NT2/D1 (cell line): ENCODE measurements at regions not wholly inside any gene's neighbourhood (a gene's known extent, or its start where the extent isn't known, plus 50 kb on each side); places are given as distances from the start of the nearest gene placed in this dataset.

Experiments
- DNase-seq: peaks from one replicate; pipeline ENCODE4 v3.0.0-alpha.2; 2011; ENCODE audit warnings: low read depth, low spot score
- H3K27me3 ChIP-seq: 2 replicates; pipeline ENCODE4 v1.6.0; 2011; ENCODE audit warnings: mild to moderate bottlenecking; ENCODE audit not compliant: insufficient read length, insufficient read depth
- H3K36me3 ChIP-seq: 2 replicates; pipeline ENCODE4 v1.6.1; 2011; ENCODE audit warnings: mild to moderate bottlenecking, low read length, mixed read lengths; ENCODE audit not compliant: insufficient read depth, insufficient read length
- H3K4me1 ChIP-seq: 2 replicates; pipeline ENCODE4 v1.5.1; 2011; ENCODE audit not compliant: insufficient read depth, insufficient read length
- H3K4me3 ChIP-seq: 2 replicates; pipeline ENCODE4 v1.5.1; 2011; ENCODE audit warnings: low read depth; ENCODE audit not compliant: insufficient read length
- H3K9ac ChIP-seq: 2 replicates; pipeline ENCODE4 v1.6.0; 2011; ENCODE audit warnings: low read depth; ENCODE audit not compliant: insufficient read length
- H3K9me3 ChIP-seq: 2 replicates; pipeline ENCODE4 v1.5.1; 2011; ENCODE audit warnings: mild to moderate bottlenecking, low read length; ENCODE audit not compliant: insufficient read depth
- SUZ12 ChIP-seq: IDR thresholded peaks from 2 replicates; pipeline ENCODE4 v1.6.1; 2011; ENCODE audit not compliant: insufficient read length, insufficient read depth; ENCODE audit errors: extremely low read depth
- YY1 ChIP-seq: IDR thresholded peaks from 2 replicates; pipeline ENCODE4 v1.6.1; 2011; ENCODE audit not compliant: insufficient read length, insufficient read depth
- ZNF274 ChIP-seq: IDR thresholded peaks from 2 replicates; pipeline ENCODE4 v1.6.1; 2011; ENCODE audit warnings: mild to moderate bottlenecking, low read depth, low read length

- H3K9me3 ChIP-seq: no peaks in the 10 kb centered on the region
- TF ChIP-seq SUZ12: no peak
- H3K4me3 ChIP-seq: no peak overlapping the region
- H3K27me3 ChIP-seq: no peaks in the 10 kb centered on the region
- no peak for DNase-seq
- no peak overlapping the region for H3K9ac ChIP-seq
- no peaks in the 10 kb centered on the region for H3K36me3 ChIP-seq
- no peaks in the 10 kb centered on the region for H3K4me1 ChIP-seq
Measured at GRCh38 chr4:119933606-119934005, 133.0 kb downstream of the MAD2L1 start.

- Histone ChIP-seq H3K4me3 (no peak overlapping the region), H3K4me1 (no peaks in the 10 kb centered on the region), H3K9me3 (no peaks in the 10 kb centered on the region), H3K27me3 (no peaks in the 10 kb centered on the region), H3K36me3 (no peaks in the 10 kb centered on the region), H3K9ac (no peak overlapping the region)
- no peak for TF ChIP-seq YY1
- no peak for TF ChIP-seq ZNF274
- no peak for TF ChIP-seq SUZ12
- no peak for DNase-seq
Measured at GRCh38 chr4:119932277-119932676, 134.4 kb downstream of the MAD2L1 start.

DNA sequence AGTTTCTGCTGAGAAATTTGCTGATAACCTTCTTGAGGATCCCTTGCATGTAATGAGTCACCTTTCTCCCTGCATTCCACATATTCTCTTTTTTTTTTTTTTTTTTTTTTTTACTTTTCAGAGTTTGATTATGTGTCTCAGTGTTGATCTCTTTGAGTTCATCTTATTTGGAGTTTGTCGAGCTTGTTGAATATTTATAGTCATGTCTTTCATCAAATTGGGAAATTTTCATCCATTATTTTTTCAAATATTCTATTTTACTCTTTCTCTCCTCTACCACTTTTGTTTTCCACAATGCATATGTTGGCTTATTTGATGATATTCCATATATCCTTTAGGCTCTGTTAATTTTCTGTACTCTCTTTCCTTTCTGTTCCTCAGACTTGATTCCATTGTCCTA, 136.1 kb downstream of the MAD2L1 start:
- Histone ChIP-seq H3K9me3 (no peaks in the 10 kb centered on the region), H3K36me3 (no peaks in the 10 kb centered on the region), H3K9ac (no peak overlapping the region), H3K4me1 (no peaks in the 10 kb centered on the region), H3K4me3 (no peak overlapping the region), H3K27me3 (no peaks in the 10 kb centered on the region)
- TF ChIP-seq SUZ12 (no peak), YY1 (no peak), ZNF274 (no peak)
- DNase-seq: no peak

- Histone ChIP-seq H3K9ac (no peak overlapping the region), H3K4me3 (no peak overlapping the region)
- TF ChIP-seq ZNF274 (no peak), SUZ12 (no peak), YY1 (no peak)
Measured at GRCh38 chr4:119921830-119922229, 144.8 kb downstream of the MAD2L1 start.

GRCh38 chr4:119906277-119906676, 160.4 kb downstream of the MAD2L1 start:
- TF ChIP-seq SUZ12 (no peak), YY1 (no peak), ZNF274 (no peak)

More at GRCh38 chr4:119921830-119922229, 144.8 kb downstream of the MAD2L1 start:
- no peaks in the 10 kb centered on the region for H3K36me3 ChIP-seq
- H3K27me3 ChIP-seq: no peaks in the 10 kb centered on the region
- no peak for DNase-seq
- H3K9me3 ChIP-seq: no peaks in the 10 kb centered on the region
- no peaks in the 10 kb centered on the region for H3K4me1 ChIP-seq

DNA sequence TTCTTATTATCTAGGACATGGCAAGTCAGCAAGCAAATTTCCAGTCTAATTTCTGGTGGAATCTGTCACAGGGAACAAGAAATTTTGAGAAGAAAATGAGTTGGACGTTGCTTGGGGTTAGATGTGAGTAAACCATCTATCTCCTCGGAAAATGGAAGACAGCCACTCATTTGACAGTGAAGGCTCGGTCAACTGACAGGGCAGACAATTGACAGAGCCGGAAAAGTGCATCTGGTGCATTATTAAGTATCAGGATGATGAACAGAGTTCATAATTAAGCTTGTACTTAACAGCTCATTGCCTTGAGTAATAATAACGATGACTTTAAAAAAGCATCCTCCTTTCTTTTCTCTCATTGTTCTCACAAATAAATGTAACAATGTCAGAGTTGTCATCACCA, 168.4 kb downstream of the MAD2L1 start:
- Histone ChIP-seq H3K4me1 (no peaks in the 10 kb centered on the region), H3K4me3 (no peak overlapping the region), H3K36me3 (no peaks in the 10 kb centered on the region), H3K9ac (no peak overlapping the region), H3K27me3 (no peaks in the 10 kb centered on the region), H3K9me3 (no peaks in the 10 kb centered on the region)
- TF ChIP-seq ZNF274 (no peak), YY1 (no peak), SUZ12 (no peak)
- no peak for DNase-seq

More at GRCh38 chr4:119906277-119906676, 160.4 kb downstream of the MAD2L1 start:
- no peaks in the 10 kb centered on the region for H3K9me3 ChIP-seq
- no peaks in the 10 kb centered on the region for H3K27me3 ChIP-seq
- H3K36me3 ChIP-seq: no peaks in the 10 kb centered on the region
- no peak for DNase-seq
- no peak overlapping the region for H3K9ac ChIP-seq
- H3K4me1 ChIP-seq: no peaks in the 10 kb centered on the region
- H3K4me3 ChIP-seq: no peak overlapping the region

DNA sequence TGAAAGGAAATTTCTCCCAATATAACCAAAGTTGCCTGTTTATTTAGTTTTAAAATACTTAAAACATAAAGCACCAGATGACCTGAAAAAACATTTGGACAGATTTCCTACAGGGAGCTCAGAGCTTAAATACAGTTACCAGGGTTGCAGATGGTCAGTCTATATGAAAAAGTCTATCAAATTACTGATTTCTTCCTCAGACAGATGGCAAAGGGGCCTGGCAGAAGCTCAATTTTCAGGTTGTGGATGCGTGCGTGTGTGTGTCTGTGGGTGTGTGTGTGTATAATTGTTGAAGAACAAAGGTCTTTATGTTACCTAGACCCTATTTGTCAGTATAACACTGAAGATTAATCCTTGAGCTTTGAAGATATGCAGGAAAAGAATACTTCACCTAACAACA, 169.4 kb downstream of the MAD2L1 start:
- H3K36me3 ChIP-seq: no peaks in the 10 kb centered on the region
- no peak overlapping the region for H3K9ac ChIP-seq
- no peak for DNase-seq
- TF ChIP-seq YY1: no peak
- no peak for TF ChIP-seq ZNF274
- TF ChIP-seq SUZ12: no peak
- no peak overlapping the region for H3K4me3 ChIP-seq
- no peaks in the 10 kb centered on the region for H3K4me1 ChIP-seq
- no peaks in the 10 kb centered on the region for H3K27me3 ChIP-seq
- no peaks in the 10 kb centered on the region for H3K9me3 ChIP-seq

- Histone ChIP-seq H3K9ac (no peak overlapping the region), H3K9me3 (no peaks in the 10 kb centered on the region), H3K4me3 (no peak overlapping the region), H3K36me3 (no peaks in the 10 kb centered on the region), H3K4me1 (no peaks in the 10 kb centered on the region), H3K27me3 (no peaks in the 10 kb centered on the region)
- no peak for DNase-seq
- TF ChIP-seq YY1: no peak
- no peak for TF ChIP-seq SUZ12
- no peak for TF ChIP-seq ZNF274
Measured at GRCh38 chr4:119894650-119895208, 171.9 kb downstream of the MAD2L1 start.
